ENCODE measurements at regions not wholly inside any gene's neighbourhood (a gene's known extent, or its start where the extent isn't known, plus 50 kb on each side); places are given as distances from the start of the nearest gene placed in this dataset.
"Not testable (repeated sequence)": the region's sequence is repeated elsewhere in the genome, so short reads cannot be mapped to it uniquely, and the experiment has no call there.

DNA sequence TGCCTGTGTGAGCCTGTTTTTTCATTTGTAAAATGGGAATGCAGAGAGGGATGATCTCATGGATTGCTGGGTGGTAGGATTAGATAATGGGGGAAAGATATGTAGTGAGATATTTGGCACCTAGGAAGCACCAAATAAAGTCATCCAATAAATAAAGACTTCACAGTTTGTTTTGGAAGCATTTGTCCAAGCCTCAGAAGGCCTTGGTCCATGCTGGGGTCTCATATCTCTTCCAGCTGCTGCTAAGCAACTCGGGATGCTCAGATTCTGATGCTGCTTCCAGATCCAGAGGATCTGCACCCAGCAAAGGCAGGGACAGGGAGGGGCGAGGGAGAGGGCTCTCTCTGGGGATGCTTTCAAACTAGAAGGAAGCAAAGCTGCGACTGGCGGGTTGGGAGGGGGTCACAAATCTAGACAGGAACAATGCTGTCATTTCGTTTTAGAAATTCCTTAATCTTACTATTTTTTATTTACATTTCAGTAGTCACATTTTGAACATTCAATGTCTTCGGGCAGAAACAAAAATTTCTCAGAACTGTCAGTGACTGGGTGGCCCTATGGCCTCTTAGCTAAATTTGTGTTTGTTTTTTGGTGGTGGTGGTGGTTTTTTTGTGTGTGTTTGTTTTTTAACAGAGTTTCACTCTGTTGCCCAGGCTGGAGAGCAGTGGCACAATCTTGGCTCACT, 114.9 kb upstream of the CDH5 start:
- POLR2A ChIA-PET, result no interaction called here
- CTCF ChIA-PET, result no interaction called here

DNA sequence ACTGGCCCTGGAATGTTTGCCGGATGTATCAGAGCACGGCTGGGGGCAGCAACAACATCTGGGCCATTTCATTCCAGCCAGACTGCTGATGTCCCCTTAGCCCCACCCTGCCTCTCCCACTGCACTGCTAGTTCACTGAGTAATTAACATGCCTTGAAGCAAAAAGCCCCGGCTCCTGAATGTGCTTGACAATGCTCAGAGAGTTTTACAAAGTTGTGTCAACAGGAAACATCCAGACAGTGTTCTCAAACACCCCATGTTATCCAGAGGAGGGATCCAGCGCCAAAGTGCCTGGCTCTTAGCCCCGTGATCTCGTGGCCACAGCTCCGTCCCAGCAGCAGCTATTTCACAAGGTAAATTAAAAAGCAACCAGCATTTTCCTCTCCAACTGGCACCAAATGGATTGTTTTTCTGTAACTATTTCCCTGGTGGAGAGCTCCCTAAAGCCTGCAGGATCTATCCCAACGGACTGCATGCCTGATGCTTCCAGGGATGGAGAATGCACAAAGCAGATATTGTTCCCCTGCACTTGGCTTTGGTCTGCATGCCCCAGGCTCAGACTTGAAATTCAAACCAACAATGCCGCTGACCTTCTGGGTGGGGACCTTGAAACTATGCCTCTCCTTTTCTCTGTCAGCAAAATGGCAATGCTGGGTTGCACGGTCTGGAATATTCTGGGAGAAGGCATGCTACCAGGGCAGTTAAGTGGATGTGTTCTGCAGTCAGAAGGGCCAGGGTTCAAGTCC, 115.6 kb upstream of the CDH5 start:
- ChIA-PET POLR2A (no interaction called here), CTCF (no interaction called here)

GRCh38 chr16:66247516-66248481, 118.7 kb upstream of the CDH5 start:
- ChIA-PET POLR2A (no interaction called here), CTCF (no interaction called here)

- POLR2A ChIA-PET, result no interaction called here
- CTCF ChIA-PET, result no interaction called here
Measured at GRCh38 chr16:66245868-66246267, 120.6 kb upstream of the CDH5 start.

DNA sequence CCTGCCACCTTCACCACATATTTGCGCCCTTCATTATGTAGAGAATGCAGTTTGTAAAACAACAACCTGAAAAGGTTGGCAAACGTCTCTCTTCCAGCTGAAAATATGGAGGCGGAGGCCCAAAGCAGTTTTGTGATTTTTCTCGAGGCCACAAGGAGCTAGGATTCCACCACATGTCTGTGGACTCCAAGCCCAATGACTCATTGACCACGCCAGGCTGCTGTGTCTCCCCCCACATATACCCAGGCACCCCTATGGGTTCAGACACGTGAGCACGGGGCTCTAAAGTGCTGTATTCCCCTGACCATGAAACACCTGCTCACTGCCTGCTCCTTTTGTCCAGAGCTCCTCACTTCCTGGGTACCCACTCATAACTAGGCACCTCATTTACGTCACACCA, 121.4 kb upstream of the CDH5 start:
- ChIA-PET CTCF (no interaction called here), POLR2A (no interaction called here)

DNA sequence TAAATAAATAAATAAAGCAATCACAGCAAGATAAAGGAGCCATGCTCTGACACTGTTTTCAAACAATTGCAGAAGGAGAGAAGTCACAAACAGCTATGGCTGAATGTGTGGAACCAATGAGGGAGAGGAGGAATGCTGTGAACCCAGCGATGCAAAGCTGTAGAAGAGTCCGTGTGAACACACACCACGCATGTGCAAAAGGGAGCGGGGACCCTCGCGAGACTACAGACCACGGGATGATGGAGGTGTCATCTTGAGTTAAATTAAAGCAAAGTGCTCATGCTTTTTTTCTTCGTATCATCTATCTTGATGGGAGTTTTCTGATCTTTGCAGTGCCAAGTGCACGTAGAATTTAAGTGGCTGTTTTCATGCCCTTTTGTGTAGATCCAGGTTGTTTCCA, 123.8 kb upstream of the CDH5 start:
- ChIA-PET CTCF (no interaction called here), POLR2A (no interaction called here)

DNA sequence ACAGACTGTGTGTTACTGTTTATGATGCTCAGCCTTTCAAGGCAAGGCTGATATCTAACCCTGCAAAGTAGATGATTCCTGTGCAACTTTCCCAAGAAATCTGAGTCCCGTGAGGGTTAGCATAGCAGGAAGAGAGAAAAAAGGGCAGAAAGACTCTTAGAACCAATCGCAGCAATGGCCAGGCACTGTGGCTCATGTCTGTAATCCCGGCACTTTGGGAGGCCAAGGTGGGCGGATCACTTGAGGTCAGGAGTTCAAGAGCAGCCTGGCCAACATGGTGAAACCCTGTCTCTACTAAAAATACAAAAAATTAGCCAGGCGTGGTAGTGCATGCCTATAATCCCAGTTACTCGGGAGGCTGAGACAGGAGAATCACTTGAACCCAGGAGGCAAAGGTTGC, 124.3 kb upstream of the CDH5 start:
- POLR2A ChIA-PET, CTCF ChIA-PET: not testable (repeated sequence)

DNA sequence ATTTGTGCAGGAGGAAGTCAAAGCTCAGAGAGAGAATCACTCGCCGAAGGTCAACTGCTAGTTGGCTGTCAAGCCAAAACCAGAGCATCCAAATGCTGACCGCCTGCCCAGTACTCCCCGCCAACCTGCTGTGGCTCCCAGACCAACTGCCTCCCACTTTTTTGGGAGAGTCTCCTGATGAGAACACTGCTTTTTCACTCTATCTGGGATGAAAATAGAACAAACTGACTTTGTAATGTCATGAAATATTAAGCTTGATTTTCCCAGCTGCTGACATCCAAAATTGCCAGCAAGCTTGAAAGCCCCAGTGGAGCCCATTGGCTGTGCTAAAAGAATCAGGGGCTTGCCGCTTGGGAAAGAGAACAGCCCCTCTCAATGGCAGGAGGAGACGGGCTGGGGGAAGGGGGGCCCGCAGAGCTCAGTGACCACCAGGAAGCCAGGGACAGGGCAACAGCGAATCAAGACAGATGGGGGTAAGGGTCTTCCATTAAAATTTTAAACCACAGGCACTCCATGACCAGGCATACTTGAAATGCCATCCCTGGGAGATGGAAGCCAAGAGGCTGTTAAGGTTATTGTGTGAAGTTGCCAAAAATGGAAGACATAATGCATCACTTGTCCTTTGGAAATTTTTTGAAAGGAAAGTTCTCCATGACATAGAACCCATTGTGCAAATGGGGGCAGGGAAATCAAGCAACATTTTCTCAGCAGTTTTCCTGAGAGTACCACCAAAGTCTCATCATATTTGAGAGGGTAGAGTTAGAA, 125.7 kb upstream of the CDH5 start:
- ChIA-PET CTCF (interaction anchor here (0.6 kb wide), 1 partner anchor 14 kb away, joined by 3 read pairs; no protein-coding TSS in a partner anchor), POLR2A (no interaction called here)

GRCh38 chr16:66240088-66240487, 126.4 kb upstream of the CDH5 start:
- ChIA-PET POLR2A (no interaction called here), CTCF (interaction anchor here (0.6 kb wide), 1 partner anchor 13 kb away, joined by 3 read pairs; no protein-coding TSS in a partner anchor)

DNA sequence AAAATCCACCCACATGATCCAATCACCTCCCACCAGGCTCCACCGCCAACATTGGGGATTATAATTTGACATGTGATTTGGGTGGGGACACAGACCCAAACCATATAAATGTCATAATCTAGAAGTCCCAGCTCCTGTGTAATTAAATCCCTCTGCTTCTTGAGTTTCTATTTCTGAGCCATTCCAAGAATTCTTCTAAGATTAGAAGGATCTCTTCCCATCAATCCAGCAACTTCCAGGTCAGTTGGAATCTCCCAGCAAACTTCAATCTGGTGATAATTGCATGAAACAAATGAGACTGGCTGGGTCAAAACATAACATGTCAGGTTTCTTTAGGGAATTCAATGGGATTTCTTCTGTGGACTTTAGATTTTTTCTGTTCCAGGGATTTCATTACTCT, 127.8 kb upstream of the CDH5 start:
- ChIA-PET CTCF (no interaction called here), POLR2A (no interaction called here)

GRCh38 chr16:66236301-66236700, 130.2 kb upstream of the CDH5 start:
- ChIA-PET CTCF (no interaction called here), POLR2A (no interaction called here)

DNA sequence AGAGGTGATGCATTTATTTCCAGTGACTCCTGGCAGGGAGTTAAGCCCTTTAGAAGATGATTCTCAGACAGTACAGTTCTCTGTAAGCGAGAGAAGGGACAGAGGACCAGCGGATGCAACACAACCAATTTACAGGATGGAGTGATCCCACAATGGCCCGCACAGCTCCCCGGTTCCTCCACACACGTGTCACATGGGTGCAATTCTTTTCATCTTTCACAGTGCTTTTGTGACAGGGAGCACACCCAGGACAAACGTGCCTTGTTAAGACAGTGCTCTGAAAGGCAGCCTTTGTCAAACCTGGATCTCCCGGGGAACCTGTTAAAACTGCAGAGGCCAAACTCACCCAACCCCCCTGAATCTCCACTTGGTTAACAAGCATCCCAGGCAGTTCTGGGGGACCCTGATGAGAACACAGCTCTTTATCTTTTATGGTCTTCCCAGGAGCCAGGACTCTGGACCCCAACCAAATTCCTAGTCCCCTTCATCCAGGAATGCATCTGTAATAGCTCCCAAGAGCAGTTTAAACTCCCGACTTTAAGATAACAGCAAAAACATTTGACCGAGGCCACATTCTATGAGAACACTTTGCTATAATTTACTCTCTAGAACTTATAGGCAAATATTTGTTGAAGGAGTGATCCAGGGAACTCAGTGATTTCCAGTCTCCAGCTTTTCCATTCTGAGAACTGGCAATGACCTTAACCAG, 134.9 kb upstream of the CDH5 start:
- ChIA-PET POLR2A (no interaction called here), CTCF (no interaction called here)

GRCh38 chr16:66229651-66230050, 136.8 kb upstream of the CDH5 start:
- POLR2A ChIA-PET, result no interaction called here
- CTCF ChIA-PET, result no interaction called here

DNA sequence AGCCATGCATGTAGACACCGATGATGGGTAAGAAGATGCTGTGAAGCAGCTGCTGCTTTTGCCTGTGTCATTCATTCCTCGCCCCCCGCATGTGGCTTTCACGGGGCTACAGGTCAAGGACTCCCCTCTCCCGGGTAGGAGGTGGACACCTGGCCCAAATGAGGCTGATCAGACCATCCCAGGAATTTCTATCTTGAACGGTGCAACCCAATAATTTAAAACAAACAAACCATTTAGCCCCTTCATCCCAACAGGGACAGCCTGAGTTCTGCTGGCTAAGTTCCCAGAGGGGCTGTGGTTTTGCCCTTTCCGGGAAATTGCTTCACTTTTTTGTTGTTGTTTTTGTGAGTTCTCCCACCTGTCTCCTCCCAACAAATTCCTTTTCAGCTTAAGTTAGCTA, 137.7 kb upstream of the CDH5 start:
- ChIA-PET POLR2A (no interaction called here), CTCF (no interaction called here)

DNA sequence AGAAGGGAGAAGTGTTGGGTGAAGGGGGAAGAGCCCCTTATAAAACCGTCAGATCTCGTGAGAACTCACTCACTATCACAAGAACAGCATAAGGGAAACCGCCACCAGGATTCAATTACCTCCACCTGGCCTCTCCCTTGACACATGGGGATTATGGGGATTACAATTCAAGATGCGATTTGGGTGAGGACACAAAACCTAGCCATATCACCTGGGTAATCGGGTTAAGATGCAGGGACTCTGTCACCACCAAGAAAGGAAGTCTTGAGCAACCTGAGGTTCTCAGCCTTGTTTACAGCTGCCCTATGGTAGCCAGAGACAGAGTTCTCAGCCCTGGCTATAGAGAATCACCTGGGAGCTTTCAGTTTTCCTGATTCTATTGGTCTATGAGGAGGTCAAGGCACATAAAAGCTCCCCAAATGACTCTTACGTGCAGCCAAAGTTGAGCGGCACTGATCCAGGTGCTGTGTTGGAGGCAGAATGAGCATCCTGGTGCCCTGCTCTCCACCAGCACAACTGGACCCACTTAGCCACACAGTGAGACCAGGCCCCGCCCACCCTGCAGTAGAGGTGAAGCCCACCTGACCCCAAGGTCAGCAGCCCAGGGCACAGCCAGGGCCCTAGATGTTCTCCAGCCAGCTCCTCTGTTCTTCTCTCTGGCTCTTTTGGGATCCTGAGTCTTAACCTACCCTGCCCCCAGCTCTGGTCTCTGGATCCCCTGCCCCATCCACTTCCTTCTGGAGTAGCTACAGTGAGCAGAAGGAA, 138.5 kb upstream of the CDH5 start:
- ChIA-PET CTCF (no interaction called here), POLR2A (no interaction called here)

DNA sequence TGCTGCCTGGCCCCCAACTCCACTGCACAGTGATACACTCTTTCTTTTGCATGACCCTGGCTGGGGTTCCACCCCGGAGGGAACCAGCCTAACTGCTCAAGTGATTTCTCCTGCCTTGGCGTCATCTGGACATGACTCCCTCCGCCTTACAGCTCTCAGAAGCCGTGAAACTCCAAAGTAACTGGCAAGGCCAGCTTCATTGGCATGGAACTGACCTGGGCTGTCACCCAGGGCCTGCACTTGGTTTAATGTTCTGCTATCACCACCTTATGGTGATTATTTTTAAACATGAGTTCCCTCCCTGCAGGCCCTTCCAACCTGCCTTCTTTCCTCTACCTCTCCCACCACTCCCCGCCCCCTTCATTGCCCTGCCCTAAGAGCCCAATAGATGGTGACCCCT, 139.7 kb upstream of the CDH5 start:
- ChIA-PET POLR2A (no interaction called here), CTCF (interaction anchor here (0.6 kb wide), 1 partner anchor 14 kb away, joined by 3 read pairs; no protein-coding TSS in a partner anchor)

GRCh38 chr16:66225696-66226095, 140.8 kb upstream of the CDH5 start:
- ChIA-PET CTCF (no interaction called here), POLR2A (no interaction called here)

DNA sequence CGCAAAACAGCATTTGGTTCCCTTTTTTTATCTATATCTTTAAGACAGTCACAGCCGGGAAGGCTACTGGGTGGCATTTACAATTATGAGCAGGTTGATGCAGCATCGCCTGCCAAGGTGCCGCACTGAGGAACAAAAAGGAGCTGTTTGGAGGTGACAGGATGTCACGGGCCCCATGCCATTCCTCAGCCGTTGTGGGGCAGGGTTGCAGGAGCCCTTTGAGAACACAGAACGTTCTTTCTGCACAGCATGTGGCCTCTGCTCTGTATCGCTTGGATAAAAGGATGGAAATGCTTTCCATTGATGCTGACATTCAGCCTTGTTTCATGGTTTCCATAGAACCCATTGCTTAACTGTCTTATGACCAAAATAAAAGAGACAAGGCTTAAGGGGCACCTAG, 141.9 kb upstream of the CDH5 start:
- ChIA-PET CTCF (no interaction called here), POLR2A (interaction anchor here (0.5 kb wide), 1 partner anchor 23 kb away, joined by 3 read pairs; no protein-coding TSS in a partner anchor)

- ChIA-PET CTCF (no interaction called here), POLR2A (interaction anchor here (0.5 kb wide), 1 partner anchor 22 kb away, joined by 3 read pairs; no protein-coding TSS in a partner anchor)
Measured at GRCh38 chr16:66224186-66224585, 142.3 kb upstream of the CDH5 start.
